ENCODE measurements at regions not wholly inside any gene's neighbourhood (a gene's known extent, or its start where the extent isn't known, plus 50 kb on each side); places are given as distances from the start of the nearest gene placed in this dataset.

DNA sequence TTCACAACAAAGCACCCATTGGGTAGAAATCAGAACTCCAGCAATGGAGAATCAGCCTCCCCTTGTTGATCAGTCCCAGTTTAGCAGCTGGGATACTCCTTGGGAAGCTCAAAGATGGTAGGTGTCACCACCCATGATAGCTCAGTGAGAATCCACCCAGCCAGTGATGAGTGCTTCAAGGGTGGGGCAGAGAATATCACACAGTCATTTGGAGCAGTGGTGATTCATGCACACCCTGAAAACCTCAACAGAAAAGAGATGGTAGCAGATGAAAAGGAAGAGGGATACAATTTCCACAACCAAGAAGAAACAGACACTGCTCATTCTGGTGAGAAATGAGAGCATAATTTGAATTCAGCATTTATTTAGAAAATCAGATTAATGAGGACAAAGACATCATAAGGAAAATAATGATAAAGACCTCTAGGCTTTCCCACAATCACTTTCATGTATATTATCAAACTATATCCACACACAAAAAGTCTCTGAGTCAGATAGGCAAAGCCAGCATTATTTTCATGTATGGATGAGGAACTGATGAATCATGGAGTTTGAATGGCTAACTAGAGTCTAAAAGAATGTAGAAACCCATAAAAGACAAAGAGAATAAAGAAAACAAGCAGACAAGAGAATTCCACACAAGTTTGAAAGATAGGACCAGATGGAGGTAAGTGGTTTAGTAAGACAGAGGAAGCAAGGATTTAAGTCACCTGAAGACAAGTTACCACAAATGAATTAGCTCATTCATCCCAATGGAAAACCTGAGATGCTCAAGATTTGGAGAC lies 82.9 kb downstream of the FEM1C start:
- TF ChIP-seq, protein P1, sequence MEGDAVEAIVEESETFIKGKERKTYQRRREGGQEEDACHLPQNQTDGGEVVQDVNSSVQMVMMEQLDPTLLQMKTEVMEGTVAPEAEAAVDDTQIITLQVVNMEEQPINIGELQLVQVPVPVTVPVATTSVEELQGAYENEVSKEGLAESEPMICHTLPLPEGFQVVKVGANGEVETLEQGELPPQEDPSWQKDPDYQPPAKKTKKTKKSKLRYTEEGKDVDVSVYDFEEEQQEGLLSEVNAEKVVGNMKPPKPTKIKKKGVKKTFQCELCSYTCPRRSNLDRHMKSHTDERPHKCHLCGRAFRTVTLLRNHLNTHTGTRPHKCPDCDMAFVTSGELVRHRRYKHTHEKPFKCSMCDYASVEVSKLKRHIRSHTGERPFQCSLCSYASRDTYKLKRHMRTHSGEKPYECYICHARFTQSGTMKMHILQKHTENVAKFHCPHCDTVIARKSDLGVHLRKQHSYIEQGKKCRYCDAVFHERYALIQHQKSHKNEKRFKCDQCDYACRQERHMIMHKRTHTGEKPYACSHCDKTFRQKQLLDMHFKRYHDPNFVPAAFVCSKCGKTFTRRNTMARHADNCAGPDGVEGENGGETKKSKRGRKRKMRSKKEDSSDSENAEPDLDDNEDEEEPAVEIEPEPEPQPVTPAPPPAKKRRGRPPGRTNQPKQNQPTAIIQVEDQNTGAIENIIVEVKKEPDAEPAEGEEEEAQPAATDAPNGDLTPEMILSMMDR (IDR thresholded peaks at IDR 0.05) = no peak
- TF ChIP-seq EP300 (IDR thresholded peaks at IDR 0.05) (no peak), POLR2A (IDR thresholded peaks at IDR 0.05) (no peak)

Data from ovary (tissue), 3 donors.